ENCODE measurements at regions not wholly inside any gene's neighbourhood (a gene's known extent, or its start where the extent isn't known, plus 50 kb on each side); places are given as distances from the start of the nearest gene placed in this dataset.

DNA sequence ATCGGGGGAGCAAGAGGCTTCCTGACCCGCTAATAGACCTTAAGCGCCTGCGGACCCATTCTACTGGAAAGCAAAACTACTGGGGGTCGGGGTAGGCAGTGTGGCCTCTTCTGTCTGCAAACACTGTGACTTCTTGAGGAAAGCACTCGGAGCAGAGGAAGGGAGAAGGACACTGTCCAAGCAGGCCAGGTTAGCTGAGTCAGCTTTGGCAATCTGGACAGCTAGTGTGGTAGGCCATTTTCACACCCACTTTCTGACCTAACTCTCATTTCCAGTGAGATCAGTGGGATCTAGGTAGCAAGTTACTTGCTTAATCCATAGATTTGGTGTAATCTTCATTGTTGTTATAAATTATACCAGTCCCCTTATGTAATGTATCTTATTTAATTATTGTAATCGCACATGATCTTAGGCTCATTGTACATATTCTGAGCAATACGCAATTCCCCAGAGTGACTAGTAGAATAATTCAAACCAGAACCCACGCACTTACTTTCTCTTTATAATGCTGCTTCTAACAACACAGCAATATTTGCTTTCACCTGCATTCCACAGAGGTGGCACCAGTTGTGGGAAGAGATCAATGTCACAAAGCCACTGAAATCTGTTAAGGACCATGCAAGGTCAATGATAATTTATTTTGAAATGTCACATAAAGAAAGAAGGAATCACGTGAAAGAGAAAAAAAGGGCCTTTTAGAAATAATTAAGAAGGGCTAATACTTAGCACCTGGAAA lies 82.9 kb downstream of the NREP start:
- ChIA-PET SMC1A (ENCODE audit: uncharacterized antibody, unreplicated experiment) (no interaction called here), RAD21 (ENCODE audit: unreplicated experiment) (no interaction called here), POLR2A (no interaction called here), CTCF (no interaction called here)
- H3K27me3 ChIP-seq (replicated peaks in 1 of 2; ENCODE audit: control insufficient read depth in 2 of 2, insufficient read depth in 2 of 2, low read length in 1 of 2): no peaks in the 10 kb centered on the region; a peak in 1 of 4 replicates
- H3K27ac ChIP-seq (ENCODE audit: control insufficient read depth, insufficient read depth): no peak overlapping the region
- H2AFZ ChIP-seq (ENCODE audit: control insufficient read depth, low read depth, low read length): no peak overlapping the region
- H3K9ac ChIP-seq (ENCODE audit: control insufficient read depth, insufficient read depth, low read length): no peak overlapping the region
- no TSS peak for BruUV-seq (replicated peaks)
- in situ Hi-C loops (cut with MboI): no loop called here
- H3K4me2 ChIP-seq (ENCODE audit: control insufficient read depth, insufficient read depth): no peak overlapping the region
- no peaks in the 10 kb centered on the region for H4K20me1 ChIP-seq (ENCODE audit: control insufficient read depth, insufficient read depth)
- H3K4me1 ChIP-seq (ENCODE audit: control insufficient read depth, insufficient read depth, low read length): no peaks in the 10 kb centered on the region
- H3K4me3 ChIP-seq: no peak overlapping the region
- WGBS (ENCODE audit: insufficient coverage, insufficient replicate concordance, low lambda C conversion rate, missing lambda C conversion rate): 56% methylated on average over 10 of the region's 10 CpGs
- FAIRE-seq (no peak), DNase-seq (ENCODE audit: low read depth, low spot score) (no peak), ATAC-seq (no peak)
- intact Hi-C loops (cut with micrococcal nuclease; ENCODE audit: unreplicated experiment): loop anchor here (10.0 kb wide), 1 partner anchor 251 kb away; no protein-coding TSS in a partner anchor
- no peaks in the 10 kb centered on the region for H3K36me3 ChIP-seq (ENCODE audit: control insufficient read depth in 2 of 2, insufficient read depth in 2 of 2, low read length in 1 of 2)
- no peaks in the 10 kb centered on the region for H3K79me2 ChIP-seq (ENCODE audit: control insufficient read depth, insufficient read depth, low read length)
- H3K9me3 ChIP-seq (replicated peaks; ENCODE audit: control insufficient read depth, insufficient read depth, low read length): no peaks in the 10 kb centered on the region
- TF ChIP-seq RAD51 (IDR thresholded peaks at IDR 0.05): no peak
- TF ChIP-seq CUX1 (IDR thresholded peaks at IDR 0.05; ENCODE audit: insufficient replicate concordance, low read depth, low read length): no peak
- no peak for TF ChIP-seq GABPA (IDR thresholded peaks at IDR 0.05; ENCODE audit: low read depth)
- no peak for TF ChIP-seq E2F8 (IDR thresholded peaks at IDR 0.05; ENCODE audit: low read depth, partially characterized antibody)
- no peak for TF ChIP-seq ZZZ3 (IDR thresholded peaks at IDR 0.05; ENCODE audit: control insufficient read depth, insufficient read length, low read depth)
- no peak for TF ChIP-seq POLR2AphosphoS2 (IDR thresholded peaks at IDR 0.05; ENCODE audit: low read depth, low read length)
- no peak for TF ChIP-seq NR2C1 (IDR thresholded peaks at IDR 0.05)
- TF ChIP-seq ZNF687 (IDR thresholded peaks at IDR 0.05): no peak
- TF ChIP-seq BCL3 (IDR thresholded peaks at IDR 0.05; ENCODE audit: borderline replicate concordance, insufficient read depth, low read depth, low read length, poor library complexity, severe bottlenecking): no peak
